PC-9 (cell line): ENCODE measurements at regions not wholly inside any gene's neighbourhood (a gene's known extent, or its start where the extent isn't known, plus 50 kb on each side); places are given as distances from the start of the nearest gene placed in this dataset.

ENCODE experiments used
- BruUV-seq: library from RNA; stranded (reverse); fragments of 400-500 nt; replicated peaks from 2 replicates; lab custom pipeline; 2021; lab: Mats Ljungman, UMichigan
- CTCF ChIA-PET: fragments of 300-600 bp; sonication (Branson Sonifier 250); formaldehyde crosslinking; loops from one replicate; lab custom pipeline; 2022; ENCODE audit warnings: antibody characterized with exemption; lab: Charles Lee
- POLR2A ChIA-PET: fragments of 300-600 bp; sonication (Branson Sonifier 250); formaldehyde crosslinking; loops from one replicate; lab custom pipeline; 2022; ENCODE audit warnings: antibody characterized with exemption; ENCODE audit not compliant: unreplicated experiment; lab: Charles Lee
- DNase-seq, 2 experiments: peaks; one replicate each; pipeline versions ENCODE4 v3.0.0 to v3.0.0-alpha.2; 2015 to 2022; ENCODE audit warnings: mixed read lengths in 1 of 2
- H2AFZ ChIP-seq: fragments of 200-600 bp; sonication (generic); 2 replicates; pipeline ENCODE4 v1.8.1; 2017; ENCODE audit warnings: antibody characterized with exemption
- H3F3A ChIP-seq: fragments of 200-600 bp; sonication (generic); 2 replicates; pipeline ENCODE4 v1.8.1; 2017; ENCODE audit warnings: antibody characterized with exemption, mild to moderate bottlenecking, low read depth; ENCODE audit not compliant: insufficient read depth
- H3K27ac ChIP-seq: fragments of 200-600 bp; sonication (generic); 2 replicates; pipeline ENCODE4 v1.6.1; 2016; ENCODE audit warnings: mixed run types
- H3K27me3 ChIP-seq: fragments of 200-600 bp; sonication (generic); 2 replicates; pipeline ENCODE4 v1.6.1; 2016; ENCODE audit warnings: low read depth, mixed run types; ENCODE audit not compliant: insufficient read depth
- H3K36me3 ChIP-seq: fragments of 200-600 bp; sonication (generic); 2 replicates; pipeline ENCODE4 v1.6.1; 2016; ENCODE audit warnings: low read depth, mixed run types
- H3K4me1 ChIP-seq: fragments of 200-600 bp; sonication (generic); replicated peaks from 2 replicates; pipeline ENCODE4 v1.6.1; 2016; ENCODE audit warnings: mixed run types; ENCODE audit not compliant: insufficient read depth
- H3K4me2 ChIP-seq: fragments of 200-600 bp; sonication (generic); 2 replicates; pipeline ENCODE4 v1.6.1; 2017; ENCODE audit warnings: mixed run types
- H3K4me3 ChIP-seq: fragments of 200-600 bp; sonication (generic); 2 replicates; pipeline ENCODE4 v1.6.1; 2016; ENCODE audit warnings: mixed run types
- H3K79me2 ChIP-seq: fragments of 200-600 bp; sonication (generic); 2 replicates; pipeline ENCODE4 v1.6.1; 2017; ENCODE audit warnings: low read depth, mixed run types
- H3K9me2 ChIP-seq: fragments of 200-600 bp; sonication (generic); 2 replicates; pipeline ENCODE4 v1.8.1; 2017; ENCODE audit warnings: mild to moderate bottlenecking; ENCODE audit not compliant: insufficient read depth
- H3K9me3 ChIP-seq: fragments of 200-600 bp; sonication (generic); 2 replicates; pipeline ENCODE4 v1.8.1; 2016; ENCODE audit warnings: low read depth; ENCODE audit not compliant: insufficient read depth
- H4K20me1 ChIP-seq: fragments of 200-600 bp; sonication (generic); 2 replicates; pipeline ENCODE4 v1.8.1; 2017; ENCODE audit not compliant: insufficient read depth
- CTCF ChIP-seq: fragments of 200-600 bp; sonication (generic); conservative IDR thresholded peaks from 2 replicates; pipeline ENCODE4 v1.6.1; 2017; ENCODE audit warnings: mixed run types, antibody characterized with exemption, mild to moderate bottlenecking, moderate library complexity
- EZH2 ChIP-seq: fragments of 200-600 bp; sonication (generic); IDR thresholded peaks from 2 replicates; pipeline ENCODE4 v1.8.0; 2017; ENCODE audit warnings: antibody characterized with exemption, low read depth
- intact Hi-C: fragments of 100-400 bp; cut with micrococcal nuclease; formaldehyde crosslinking; loops from one replicate; pipeline ENCODE4 v1.10.0; 2022; ENCODE audit not compliant: unreplicated experiment

GRCh38 chr2:21441442-21441841 is 317.7 kb downstream of the TDRD15 start:
- BruUV-seq: no TSS peak
- CTCF ChIA-PET: no interaction called here
- Histone ChIP-seq H3K4me1 (no peaks in the 10 kb centered on the region), H3K79me2 (no peaks in the 10 kb centered on the region), H3K36me3 (no peaks in the 10 kb centered on the region), H3K9me3 (no peaks in the 10 kb centered on the region), H3K4me2 (no peak overlapping the region), H3K9me2 (no peaks in the 10 kb centered on the region), H3F3A (no peaks in the 10 kb centered on the region), H4K20me1 (no peaks in the 10 kb centered on the region), H2AFZ (no peak overlapping the region), H3K4me3 (no peak overlapping the region), H3K27me3 (no peaks in the 10 kb centered on the region), H3K27ac (no peak overlapping the region)
- DNase-seq: no peak
- POLR2A ChIA-PET: no interaction called here
- no peak for TF ChIP-seq EZH2
- TF ChIP-seq CTCF: no peak
- intact Hi-C loops: no loop called here

- CTCF ChIA-PET: no interaction called here
- H3K36me3 ChIP-seq: no peaks in the 10 kb centered on the region
- no peak for DNase-seq
- no peak overlapping the region for H2AFZ ChIP-seq
- no peaks in the 10 kb centered on the region for H3K79me2 ChIP-seq
- no peaks in the 10 kb centered on the region for H3K9me3 ChIP-seq
- H3K27me3 ChIP-seq: no peaks in the 10 kb centered on the region
- BruUV-seq: no TSS peak
- no peak overlapping the region for H3K27ac ChIP-seq
- no peak overlapping the region for H3K4me3 ChIP-seq
- no peak overlapping the region for H3K4me2 ChIP-seq
- no peaks in the 10 kb centered on the region for H3K9me2 ChIP-seq
- POLR2A ChIA-PET: no interaction called here
- intact Hi-C loops: no loop called here
- TF ChIP-seq CTCF (no peak), EZH2 (no peak)
- H3F3A ChIP-seq: no peaks in the 10 kb centered on the region
- H3K4me1 ChIP-seq: no peaks in the 10 kb centered on the region
- H4K20me1 ChIP-seq: no peaks in the 10 kb centered on the region
These were observed 319.8 kb downstream of the TDRD15 start for GRCh38 chr2:21443494-21444105.

GRCh38 chr2:21449881-21450280 is 326.1 kb downstream of the TDRD15 start:
- Histone ChIP-seq H3K9me2 (no peaks in the 10 kb centered on the region), H2AFZ (no peak overlapping the region), H4K20me1 (no peaks in the 10 kb centered on the region), H3K27ac (no peak overlapping the region), H3F3A (no peaks in the 10 kb centered on the region), H3K9me3 (no peaks in the 10 kb centered on the region), H3K27me3 (peaks cover 5% of the 10 kb centered on the region; the same call in 1 of the 2 replicates), H3K79me2 (no peaks in the 10 kb centered on the region), H3K36me3 (no peaks in the 10 kb centered on the region), H3K4me2 (no peak overlapping the region), H3K4me3 (no peak overlapping the region), H3K4me1 (no peaks in the 10 kb centered on the region)
- TF ChIP-seq EZH2 (no peak), CTCF (no peak)
- POLR2A ChIA-PET: no interaction called here
- intact Hi-C loops: no loop called here
- DNase-seq: no peak
- BruUV-seq: no TSS peak
- CTCF ChIA-PET: no interaction called here
